BLaER1 (cell line): ENCODE measurements at regions not wholly inside any gene's neighbourhood (a gene's known extent, or its start where the extent isn't known, plus 50 kb on each side); places are given as distances from the start of the nearest gene placed in this dataset.

Experiments
- H3K27ac ChIP-seq: shearing (Covaris generic); formaldehyde crosslinking; 2 replicates; pipeline ENCODE4 v1.8.1; 2022
- H3K27me3 ChIP-seq: shearing (Covaris generic); formaldehyde crosslinking; 2 replicates; pipeline ENCODE4 v1.8.1; 2022
- H3K36me3 ChIP-seq: shearing (Covaris generic); formaldehyde crosslinking; 2 replicates; pipeline ENCODE4 v1.8.1; 2022
- H3K4me1 ChIP-seq: shearing (Covaris generic); formaldehyde crosslinking; 2 replicates; pipeline ENCODE4 v1.8.1; 2022
- H3K4me2 ChIP-seq: shearing (Covaris generic); formaldehyde crosslinking; 2 replicates; pipeline ENCODE4 v1.8.1; 2022
- H3K4me3 ChIP-seq: shearing (Covaris generic); formaldehyde crosslinking; 2 replicates; pipeline ENCODE4 v1.8.1; 2022
- H3K9ac ChIP-seq: shearing (Covaris generic); formaldehyde crosslinking; 2 replicates; pipeline ENCODE4 v1.8.1; 2022
- H3K9me3 ChIP-seq: shearing (Covaris generic); formaldehyde crosslinking; 2 replicates; pipeline ENCODE4 v1.8.1; 2022
- H4K20me1 ChIP-seq: shearing (Covaris generic); formaldehyde crosslinking; 2 replicates; pipeline ENCODE4 v1.8.1; 2022
- Cebpa-rat ChIP-seq: shearing (Covaris generic); IDR thresholded peaks from 2 replicates; pipeline ENCODE4 v1.8.1; 2022

DNA sequence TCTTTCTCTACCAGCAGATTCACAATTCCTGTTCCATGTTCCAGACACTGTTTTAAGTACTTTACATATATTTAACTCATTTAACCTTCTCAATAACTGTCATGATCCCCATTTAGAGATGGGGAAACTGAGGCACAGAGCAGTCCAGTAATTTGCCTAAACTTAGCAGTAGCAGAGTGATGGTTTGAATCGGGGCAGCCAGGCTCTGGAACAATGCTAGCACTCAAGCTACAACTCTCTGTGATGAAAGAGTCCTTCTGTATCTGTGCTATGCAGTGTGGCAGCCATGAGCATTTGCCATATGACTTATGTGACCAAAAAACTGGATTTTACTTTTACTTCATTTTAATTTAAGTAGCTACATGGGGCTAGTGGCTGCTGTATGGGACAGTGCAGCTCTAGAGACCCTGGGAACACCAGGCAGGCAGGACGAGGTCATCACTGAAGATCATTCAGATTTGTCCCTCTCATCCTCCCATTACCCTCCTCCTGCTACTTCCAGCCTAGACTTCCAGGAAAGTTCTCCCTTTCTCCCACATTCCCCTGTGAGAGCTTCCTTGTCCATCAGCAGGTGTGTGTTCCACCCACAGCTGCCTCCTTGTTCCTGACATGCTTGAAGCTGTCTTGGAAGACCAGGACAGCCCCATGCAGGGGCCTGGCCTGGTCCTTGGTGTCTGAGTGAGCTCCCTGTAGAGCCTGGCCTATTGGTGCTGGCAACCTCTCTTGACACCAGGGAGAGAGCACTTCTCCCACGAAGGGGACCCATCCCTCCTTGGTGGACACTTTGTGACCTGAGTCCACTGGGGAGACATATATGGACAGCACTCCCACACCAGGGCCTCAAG, 157.0 kb downstream of the MRPL14 start:
- Histone ChIP-seq H3K36me3 (no peaks in the 10 kb centered on the region), H3K27ac (no peak overlapping the region), H3K4me3 (no peak overlapping the region), H3K9ac (no peak overlapping the region), H4K20me1 (no peaks in the 10 kb centered on the region), H3K9me3 (no peaks in the 10 kb centered on the region), H3K4me2 (no peak overlapping the region), H3K4me1 (peaks cover 11% of the 10 kb centered on the region), H3K27me3 (no peaks in the 10 kb centered on the region)
- no peak for TF ChIP-seq Cebpa-rat

DNA sequence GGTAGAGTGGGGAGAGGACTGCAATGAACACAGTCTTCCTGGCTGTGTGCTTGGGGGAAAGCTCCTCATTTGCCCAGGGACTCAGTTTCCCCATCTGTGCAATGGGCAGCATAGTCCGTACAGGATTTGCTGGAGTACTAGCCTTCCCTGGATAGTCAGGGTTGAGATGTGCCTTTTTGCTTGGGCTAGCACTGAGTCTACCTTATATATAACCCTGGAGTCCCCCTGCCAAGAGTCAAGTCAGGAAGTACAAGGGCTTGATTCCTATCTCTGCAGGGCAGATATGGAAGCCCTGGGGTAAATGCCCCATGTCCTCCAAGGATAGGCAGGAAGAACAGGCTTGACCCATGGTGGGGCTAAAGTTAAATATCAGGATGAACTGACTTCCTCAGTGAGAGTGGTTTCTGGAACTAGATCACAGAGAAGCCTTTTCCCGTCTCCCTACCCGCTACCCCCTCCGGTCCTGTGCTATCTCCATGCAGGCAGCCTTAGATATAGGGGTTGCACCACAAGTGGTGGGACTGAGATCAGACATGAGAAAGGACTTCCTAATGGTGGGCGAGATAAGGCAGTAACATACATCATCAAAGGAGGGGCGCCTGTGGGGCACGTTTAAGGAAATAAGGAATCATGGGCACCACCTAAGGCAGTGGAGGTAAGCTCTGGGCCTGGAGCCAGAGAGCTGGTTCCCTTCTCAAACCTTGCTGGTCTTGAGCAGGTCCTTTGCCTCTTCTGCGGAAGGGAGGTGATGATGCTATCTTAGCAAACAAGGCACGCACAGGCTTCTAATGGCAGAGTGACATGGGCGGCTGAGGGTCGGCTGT, 157.9 kb downstream of the MRPL14 start:
- H3K4me2 ChIP-seq: no peak overlapping the region
- no peak overlapping the region for H3K9ac ChIP-seq
- no peak for TF ChIP-seq Cebpa-rat
- H3K27me3 ChIP-seq: no peaks in the 10 kb centered on the region
- no peak overlapping the region for H3K4me3 ChIP-seq
- no peaks in the 10 kb centered on the region for H3K36me3 ChIP-seq
- peaks cover 11% of the 10 kb centered on the region for H3K4me1 ChIP-seq
- no peaks in the 10 kb centered on the region for H4K20me1 ChIP-seq
- H3K27ac ChIP-seq: no peak overlapping the region
- no peaks in the 10 kb centered on the region for H3K9me3 ChIP-seq

DNA sequence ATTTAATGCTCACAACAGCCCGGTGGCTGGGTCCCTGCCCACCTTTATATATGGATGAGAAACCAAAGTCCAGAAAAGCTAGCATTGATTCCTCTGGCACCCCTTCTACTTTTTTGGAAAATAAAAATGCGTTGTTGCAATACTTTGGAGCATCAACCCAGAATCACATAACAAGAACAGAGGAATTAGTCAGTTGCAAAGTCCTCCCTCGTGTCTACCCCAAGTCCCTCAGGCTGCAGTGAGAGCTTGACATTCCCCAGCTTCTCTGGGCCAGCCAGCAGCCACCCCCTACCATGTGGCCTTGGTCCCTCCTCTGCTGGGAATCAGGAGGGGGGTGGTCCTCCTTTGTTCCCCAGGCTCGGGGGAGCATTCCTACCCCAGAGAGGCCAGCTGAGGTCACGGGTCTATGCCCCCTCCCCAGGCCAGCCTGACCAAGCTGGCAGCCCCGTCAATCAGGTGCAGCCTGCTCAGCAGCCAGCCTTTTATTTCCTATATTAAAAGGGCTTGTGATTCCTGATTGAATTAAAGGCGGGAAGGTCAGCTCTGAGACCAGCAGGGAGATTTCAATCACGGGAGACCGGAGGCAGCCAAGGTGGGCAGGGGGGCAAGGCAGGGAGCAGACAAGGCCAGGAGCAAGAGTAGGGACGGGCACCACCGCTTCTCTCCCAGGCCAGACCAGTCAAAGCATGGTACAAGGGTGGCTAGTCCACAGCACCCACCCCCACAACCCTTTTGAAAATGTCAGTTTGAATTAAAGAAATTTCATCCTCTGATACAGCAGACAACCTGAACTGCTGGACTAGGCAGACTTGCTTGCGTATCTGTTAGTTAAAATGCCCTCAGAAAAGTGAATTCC, 158.9 kb downstream of the MRPL14 start:
- Histone ChIP-seq H3K4me3 (no peak overlapping the region), H4K20me1 (no peaks in the 10 kb centered on the region), H3K9me3 (no peaks in the 10 kb centered on the region), H3K9ac (no peak overlapping the region), H3K27ac (no peak overlapping the region), H3K4me1 (peaks cover 11% of the 10 kb centered on the region), H3K4me2 (no peak overlapping the region), H3K27me3 (no peaks in the 10 kb centered on the region), H3K36me3 (no peaks in the 10 kb centered on the region)
- no peak for TF ChIP-seq Cebpa-rat

DNA sequence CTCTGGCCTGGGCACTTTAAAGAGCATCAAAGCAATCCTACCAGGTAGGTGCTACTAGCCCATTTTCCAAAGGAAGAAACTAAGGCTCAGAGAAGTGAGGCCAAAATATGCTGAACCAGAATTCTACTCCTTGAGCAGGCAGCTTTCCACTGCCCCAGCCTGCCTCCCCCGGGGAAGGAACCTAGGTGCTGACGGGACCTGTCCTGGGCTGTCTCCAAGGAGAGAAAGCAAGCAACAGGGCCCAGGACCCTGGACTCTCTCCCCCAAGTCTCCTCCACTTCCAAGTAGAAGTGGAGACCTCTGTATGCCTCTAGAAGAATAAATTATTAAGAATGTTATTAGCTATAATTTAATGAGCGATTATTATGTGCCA, 159.5 kb downstream of the MRPL14 start:
- H3K9ac ChIP-seq: no peak overlapping the region
- no peak overlapping the region for H3K4me2 ChIP-seq
- H3K36me3 ChIP-seq: no peaks in the 10 kb centered on the region
- H3K27me3 ChIP-seq: no peaks in the 10 kb centered on the region
- no peak for TF ChIP-seq Cebpa-rat
- no peak overlapping the region for H3K4me3 ChIP-seq
- H3K4me1 ChIP-seq: peaks cover 9% of the 10 kb centered on the region
- H3K9me3 ChIP-seq: no peaks in the 10 kb centered on the region
- no peak overlapping the region for H3K27ac ChIP-seq
- no peaks in the 10 kb centered on the region for H4K20me1 ChIP-seq

DNA sequence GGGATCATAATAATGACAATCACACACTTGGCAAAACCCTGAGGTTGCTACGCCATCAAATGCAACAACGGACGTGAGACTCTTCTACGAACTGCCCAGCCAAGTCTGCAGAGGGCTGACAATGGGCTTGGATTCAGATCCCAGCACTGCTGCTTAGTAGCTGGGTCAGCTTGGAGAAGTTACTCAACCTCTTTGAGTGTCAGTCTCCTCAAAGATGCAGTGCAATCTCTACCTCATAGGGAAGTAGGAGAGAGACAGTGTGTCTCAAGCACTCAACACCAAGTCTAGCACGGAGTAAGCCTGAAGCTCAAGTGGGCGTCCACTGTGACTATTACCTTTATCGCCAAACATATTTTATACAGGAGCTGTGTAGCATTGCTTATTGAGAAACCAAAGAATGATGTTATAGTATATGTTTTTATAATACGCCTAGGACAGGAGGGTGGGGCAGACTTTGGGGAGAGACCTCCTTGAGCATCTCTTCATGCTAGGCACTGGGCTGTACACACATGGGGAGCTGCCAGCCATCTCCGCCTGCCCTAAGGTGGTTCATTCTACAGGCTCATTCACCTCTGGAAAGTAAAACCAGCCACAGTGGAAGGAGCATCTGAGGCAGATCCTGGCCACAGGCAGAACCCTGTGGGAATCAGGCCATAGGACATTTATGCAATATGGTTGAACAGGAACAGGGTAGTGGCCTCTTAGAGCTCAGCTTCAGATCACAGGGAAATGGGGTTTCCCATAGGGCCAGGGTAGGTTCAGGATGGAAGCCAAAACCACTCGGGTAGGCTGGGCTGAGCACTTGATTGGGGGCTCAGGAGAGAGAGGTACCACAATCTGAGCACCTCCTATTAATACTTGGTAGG, 160.2 kb downstream of the MRPL14 start:
- H3K36me3 ChIP-seq: no peaks in the 10 kb centered on the region
- no peak overlapping the region for H3K27ac ChIP-seq
- H3K4me2 ChIP-seq: no peak overlapping the region
- TF ChIP-seq Cebpa-rat: no peak
- no peak overlapping the region for H3K4me3 ChIP-seq
- H3K9me3 ChIP-seq: no peaks in the 10 kb centered on the region
- no peaks in the 10 kb centered on the region for H4K20me1 ChIP-seq
- peaks cover 2% of the 10 kb centered on the region for H3K4me1 ChIP-seq
- H3K27me3 ChIP-seq: no peaks in the 10 kb centered on the region
- H3K9ac ChIP-seq: no peak overlapping the region

DNA sequence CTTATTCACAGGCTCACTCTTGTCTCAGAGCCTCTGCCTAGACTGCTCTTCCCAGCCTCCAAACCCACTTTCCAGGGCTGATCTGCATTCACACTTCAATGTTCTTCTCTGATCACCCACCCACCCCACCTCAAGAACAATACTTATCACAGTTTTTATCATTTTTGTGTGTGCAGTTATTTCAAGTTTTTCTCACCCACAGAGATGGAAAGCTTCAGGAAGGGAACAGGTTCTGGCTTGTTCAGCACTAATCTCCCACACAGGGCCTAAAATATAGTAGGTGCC, 160.9 kb downstream of the MRPL14 start:
- no peaks in the 10 kb centered on the region for H3K4me1 ChIP-seq
- no peaks in the 10 kb centered on the region for H3K27me3 ChIP-seq
- TF ChIP-seq Cebpa-rat: no peak
- no peak overlapping the region for H3K4me3 ChIP-seq
- no peak overlapping the region for H3K9ac ChIP-seq
- no peak overlapping the region for H3K27ac ChIP-seq
- no peak overlapping the region for H3K4me2 ChIP-seq
- no peaks in the 10 kb centered on the region for H3K36me3 ChIP-seq
- no peaks in the 10 kb centered on the region for H4K20me1 ChIP-seq
- no peaks in the 10 kb centered on the region for H3K9me3 ChIP-seq

DNA sequence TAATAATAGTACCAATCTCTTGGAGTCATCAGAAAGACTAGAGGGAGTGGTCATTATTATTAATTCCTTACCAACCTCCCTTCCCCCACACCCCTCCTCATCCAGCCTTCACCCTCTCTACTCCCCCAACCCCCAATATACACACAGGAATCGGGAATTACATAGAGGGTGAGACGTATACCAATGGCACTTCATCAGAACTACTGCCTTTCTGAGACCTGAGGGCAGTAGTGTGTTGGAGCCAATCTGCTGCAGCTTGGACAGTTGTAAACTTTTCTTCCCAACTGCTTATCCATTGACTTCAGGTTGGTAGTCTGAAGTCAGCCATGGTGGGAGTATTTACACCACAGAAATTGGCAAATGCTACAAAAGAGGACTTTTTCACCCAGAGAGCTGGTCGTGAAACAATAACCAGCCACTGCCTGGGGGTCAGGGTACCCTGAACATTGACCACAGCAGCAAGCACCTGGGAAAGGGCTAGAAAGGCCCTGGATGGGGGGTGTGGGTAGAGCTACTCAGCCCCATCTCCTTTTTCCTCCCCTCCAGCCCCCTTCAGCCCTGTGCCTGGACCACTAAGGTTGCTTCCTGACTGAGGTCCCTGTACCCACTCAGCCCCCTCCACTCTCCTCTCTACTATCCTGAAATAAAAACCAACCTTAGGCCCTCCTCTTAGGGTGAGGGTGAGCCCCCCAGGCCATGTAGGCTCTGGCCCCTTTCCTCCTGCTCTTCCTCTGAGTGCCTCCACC, 161.5 kb downstream of the MRPL14 start:
- Histone ChIP-seq H3K27ac (no peak overlapping the region), H3K9me3 (no peaks in the 10 kb centered on the region), H3K36me3 (no peaks in the 10 kb centered on the region), H3K4me2 (no peak overlapping the region), H3K4me3 (no peak overlapping the region), H3K27me3 (no peaks in the 10 kb centered on the region), H3K4me1 (no peaks in the 10 kb centered on the region), H4K20me1 (no peaks in the 10 kb centered on the region), H3K9ac (no peak overlapping the region)
- no peak for TF ChIP-seq Cebpa-rat

DNA sequence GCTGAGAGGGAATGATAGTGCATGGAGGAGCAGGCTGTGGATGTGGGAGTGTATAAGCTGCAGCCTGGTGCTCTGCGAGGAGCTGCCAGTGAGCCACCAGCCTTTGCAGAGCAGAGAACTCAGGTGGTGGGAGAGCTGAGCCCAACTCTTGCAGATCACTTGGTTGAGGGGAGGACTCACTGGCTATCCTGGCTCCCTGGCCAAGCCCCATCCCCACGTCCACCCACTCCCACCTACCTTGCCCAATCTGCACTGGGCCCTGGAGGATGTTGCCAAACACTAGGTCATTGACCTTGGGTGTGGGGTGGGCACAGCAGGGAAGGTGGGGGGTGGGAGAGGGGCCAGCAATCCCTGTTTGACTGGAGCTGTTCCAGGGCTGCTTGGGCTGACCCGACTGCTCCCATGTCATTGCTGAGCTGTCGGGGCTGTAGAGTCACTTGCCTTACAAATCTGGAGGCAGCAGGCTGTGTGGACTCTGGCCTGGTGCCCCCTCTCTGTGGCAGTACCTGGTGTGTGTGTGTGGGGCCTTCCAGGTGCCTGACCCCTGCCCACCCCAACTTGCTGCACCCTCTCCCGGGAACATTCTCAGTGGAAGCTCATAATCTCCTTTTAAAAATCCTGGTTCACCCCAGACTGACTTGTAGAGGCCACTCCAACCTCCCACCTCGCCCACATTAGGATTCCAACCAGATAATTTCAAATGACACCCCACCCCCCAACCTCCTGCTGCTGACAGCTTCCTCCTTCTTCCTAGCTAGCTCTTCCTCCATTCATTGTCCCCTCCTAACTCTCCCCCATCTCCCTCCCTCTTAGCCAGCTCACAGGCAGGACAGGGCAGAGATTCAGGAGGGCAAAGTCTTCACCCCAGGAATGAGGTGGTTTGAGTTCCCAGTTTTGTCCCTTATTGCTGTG, 162.3 kb downstream of the MRPL14 start:
- H3K4me1 ChIP-seq: no peaks in the 10 kb centered on the region
- no peaks in the 10 kb centered on the region for H3K36me3 ChIP-seq
- H3K27me3 ChIP-seq: no peaks in the 10 kb centered on the region
- H3K4me3 ChIP-seq: no peak overlapping the region
- H3K9ac ChIP-seq: no peak overlapping the region
- no peaks in the 10 kb centered on the region for H4K20me1 ChIP-seq
- H3K4me2 ChIP-seq: no peak overlapping the region
- H3K9me3 ChIP-seq: no peaks in the 10 kb centered on the region
- H3K27ac ChIP-seq: no peak overlapping the region
- no peak for TF ChIP-seq Cebpa-rat
